ENCODE measurements at regions not wholly inside any gene's neighbourhood (a gene's known extent, or its start where the extent isn't known, plus 50 kb on each side); places are given as distances from the start of the nearest gene placed in this dataset.

DNA sequence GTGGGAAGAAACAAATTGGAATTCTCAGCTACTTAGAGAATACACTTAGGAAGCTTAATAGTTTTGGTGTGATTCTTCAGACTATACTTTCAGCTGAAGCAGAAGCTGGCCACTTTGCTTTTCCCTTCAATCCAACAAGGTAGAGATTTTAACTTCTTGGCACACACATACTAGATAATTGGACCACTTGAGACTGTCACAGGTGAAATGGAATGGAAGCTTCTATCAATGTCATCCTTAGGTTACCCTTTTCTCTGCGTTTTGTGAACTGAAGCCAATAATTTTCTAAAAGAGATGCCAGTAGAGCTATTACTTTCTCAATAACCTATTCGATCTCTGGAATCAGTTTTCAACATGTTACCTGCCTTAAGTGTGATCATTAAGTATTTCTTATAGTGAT, 405.3 kb downstream of the PCDH20 start:
- Mint-ChIP-seq H3K4me1 (ENCODE audit: low read depth) (no peaks in the 10 kb centered on the region), H3K27ac (no peak overlapping the region), H3K4me3 (no peak overlapping the region), H3K27me3 (no peaks in the 10 kb centered on the region), H3K9me3 (peaks cover 26% of the 10 kb centered on the region), H3K36me3 (ENCODE audit: low read depth) (no peaks in the 10 kb centered on the region)
- TF ChIP-seq, protein P1, sequence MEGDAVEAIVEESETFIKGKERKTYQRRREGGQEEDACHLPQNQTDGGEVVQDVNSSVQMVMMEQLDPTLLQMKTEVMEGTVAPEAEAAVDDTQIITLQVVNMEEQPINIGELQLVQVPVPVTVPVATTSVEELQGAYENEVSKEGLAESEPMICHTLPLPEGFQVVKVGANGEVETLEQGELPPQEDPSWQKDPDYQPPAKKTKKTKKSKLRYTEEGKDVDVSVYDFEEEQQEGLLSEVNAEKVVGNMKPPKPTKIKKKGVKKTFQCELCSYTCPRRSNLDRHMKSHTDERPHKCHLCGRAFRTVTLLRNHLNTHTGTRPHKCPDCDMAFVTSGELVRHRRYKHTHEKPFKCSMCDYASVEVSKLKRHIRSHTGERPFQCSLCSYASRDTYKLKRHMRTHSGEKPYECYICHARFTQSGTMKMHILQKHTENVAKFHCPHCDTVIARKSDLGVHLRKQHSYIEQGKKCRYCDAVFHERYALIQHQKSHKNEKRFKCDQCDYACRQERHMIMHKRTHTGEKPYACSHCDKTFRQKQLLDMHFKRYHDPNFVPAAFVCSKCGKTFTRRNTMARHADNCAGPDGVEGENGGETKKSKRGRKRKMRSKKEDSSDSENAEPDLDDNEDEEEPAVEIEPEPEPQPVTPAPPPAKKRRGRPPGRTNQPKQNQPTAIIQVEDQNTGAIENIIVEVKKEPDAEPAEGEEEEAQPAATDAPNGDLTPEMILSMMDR (IDR thresholded peaks at IDR 0.05), result no peak
- CTCF ChIA-PET, result no interaction called here
- intact Hi-C loops (cut with micrococcal nuclease), result no loop called here
- no peak for ATAC-seq
- no peak for DNase-seq
- POLR2A ChIA-PET, result no interaction called here

DNA sequence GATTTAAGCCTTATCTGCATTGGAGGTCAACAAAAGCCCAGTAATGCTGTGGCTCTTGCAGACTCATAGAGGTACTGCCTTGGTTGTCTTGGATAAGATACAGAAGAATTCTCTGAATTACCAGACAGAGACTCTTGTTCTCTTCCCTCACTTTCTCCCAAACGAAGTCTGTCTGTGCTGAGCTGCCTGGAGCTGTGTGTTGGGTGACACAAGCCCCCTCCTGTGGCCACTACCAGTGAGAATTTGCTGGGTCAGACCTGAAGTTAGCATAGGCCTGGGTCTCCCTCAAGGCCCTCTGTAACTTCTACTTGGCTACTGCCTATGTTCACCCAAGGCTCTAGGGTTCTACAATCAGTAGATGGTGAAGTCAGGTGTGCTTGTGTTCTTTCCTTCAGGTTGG, 413.0 kb downstream of the PCDH20 start:
- intact Hi-C loops (cut with micrococcal nuclease), result no loop called here
- CTCF ChIA-PET, result no interaction called here
- Mint-ChIP-seq H3K9me3 (peaks cover 25% of the 10 kb centered on the region), H3K27ac (no peak overlapping the region), H3K36me3 (ENCODE audit: low read depth) (no peaks in the 10 kb centered on the region), H3K4me3 (no peak overlapping the region), H3K27me3 (no peaks in the 10 kb centered on the region), H3K4me1 (ENCODE audit: low read depth) (no peaks in the 10 kb centered on the region)
- POLR2A ChIA-PET, result no interaction called here
- TF ChIP-seq, protein P1 (IDR thresholded peaks at IDR 0.05), result no peak
- no peak for DNase-seq
- no peak for ATAC-seq

DNA sequence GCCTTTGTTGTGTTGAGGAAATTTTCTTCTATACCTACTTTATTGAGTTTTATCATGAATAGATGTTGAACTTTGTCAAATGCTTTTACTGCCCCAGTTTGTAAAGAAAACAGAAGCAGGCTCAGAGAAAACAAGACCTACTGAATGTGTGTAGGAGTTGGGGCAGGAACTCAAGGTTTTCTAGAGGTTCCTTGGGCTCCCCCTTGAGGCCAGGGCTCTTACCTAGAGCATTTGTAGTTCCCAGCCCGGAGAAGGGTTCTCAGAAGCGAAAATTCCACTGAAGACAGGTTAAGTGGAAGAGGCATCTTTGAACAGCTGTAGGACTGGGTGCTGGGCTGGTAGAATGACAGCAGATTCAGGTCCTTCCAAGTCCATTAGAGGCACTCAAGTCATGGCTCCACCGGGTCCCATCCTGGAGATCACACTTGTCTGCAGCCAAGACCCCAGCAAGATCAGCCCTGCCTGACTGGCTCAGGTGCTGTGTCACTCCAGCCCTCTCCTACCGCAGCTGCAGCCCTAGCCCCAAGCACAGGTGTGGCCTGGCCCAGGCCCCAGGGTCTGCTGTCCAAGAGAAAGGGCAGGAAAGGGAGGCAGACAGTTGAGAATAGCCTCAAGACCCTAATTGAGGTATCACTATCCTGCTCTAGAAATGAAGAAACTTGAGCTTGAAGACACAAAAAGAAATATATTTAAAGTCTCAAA, 425.5 kb downstream of the PCDH20 start:
- Mint-ChIP-seq H3K27me3 (no peaks in the 10 kb centered on the region), H3K9me3 (peaks cover 3% of the 10 kb centered on the region), H3K36me3 (ENCODE audit: low read depth) (no peaks in the 10 kb centered on the region), H3K27ac (no peak overlapping the region), H3K4me1 (ENCODE audit: low read depth) (no peaks in the 10 kb centered on the region), H3K4me3 (no peak overlapping the region)
- intact Hi-C loops (cut with micrococcal nuclease), result no loop called here
- ChIA-PET POLR2A (no interaction called here), CTCF (no interaction called here)
- ATAC-seq, result no peak
- TF ChIP-seq, protein P1 (IDR thresholded peaks at IDR 0.05), result no peak
- DNase-seq, result peak; percentile 3

DNA sequence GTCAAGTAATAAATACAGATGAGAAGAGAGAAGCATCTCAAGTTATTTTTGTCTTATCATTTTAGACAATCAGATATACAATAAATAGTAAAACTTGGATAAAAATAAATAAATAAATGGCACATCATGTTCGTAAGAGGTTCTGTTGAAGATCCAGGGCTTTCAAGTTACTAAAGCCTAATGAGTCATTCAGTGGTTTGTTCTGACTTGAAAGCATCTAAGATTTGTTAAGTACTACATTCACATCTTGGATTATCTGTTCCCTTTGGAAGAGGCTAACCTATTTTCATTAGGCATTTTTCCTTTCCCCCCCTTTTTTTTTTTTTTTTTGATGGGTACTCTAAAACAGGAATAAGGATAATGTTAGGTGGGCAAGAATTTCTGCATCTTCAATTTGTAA, 429.3 kb downstream of the PCDH20 start:
- peaks cover 12% of the 10 kb centered on the region for H3K9me3 Mint-ChIP-seq
- CTCF ChIA-PET, result no interaction called here
- TF ChIP-seq, protein P1 (IDR thresholded peaks at IDR 0.05), result no peak
- intact Hi-C loops (cut with micrococcal nuclease), result no loop called here
- POLR2A ChIA-PET, result no interaction called here
- no peaks in the 10 kb centered on the region for H3K4me1 Mint-ChIP-seq (ENCODE audit: low read depth)
- no peaks in the 10 kb centered on the region for H3K27me3 Mint-ChIP-seq
- DNase-seq (no peak), ATAC-seq (no peak)
- H3K27ac Mint-ChIP-seq, result no peak overlapping the region
- no peaks in the 10 kb centered on the region for H3K36me3 Mint-ChIP-seq (ENCODE audit: low read depth)
- no peak overlapping the region for H3K4me3 Mint-ChIP-seq

DNA sequence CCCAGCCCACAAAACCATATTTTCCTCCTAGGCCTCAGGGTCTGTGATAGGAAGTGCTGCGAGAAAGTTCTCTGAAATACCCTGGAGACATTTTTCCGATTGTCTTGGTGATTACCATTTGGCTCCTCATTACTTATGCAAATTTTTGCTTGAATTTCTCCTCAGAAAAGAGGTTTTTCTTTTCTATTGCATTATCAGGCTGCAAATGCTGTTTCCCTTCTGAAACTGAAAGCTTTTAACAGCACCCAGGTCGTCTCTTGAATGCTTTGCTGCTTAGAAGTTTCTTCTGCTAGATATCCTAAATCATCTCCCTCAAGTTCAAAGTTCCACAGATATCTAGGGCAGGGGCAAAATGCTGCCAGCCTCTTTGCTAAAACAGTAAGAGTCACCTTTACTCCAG, 434.2 kb downstream of the PCDH20 start:
- POLR2A ChIA-PET, result no interaction called here
- Mint-ChIP-seq H3K36me3 (ENCODE audit: low read depth) (no peaks in the 10 kb centered on the region), H3K4me1 (ENCODE audit: low read depth) (no peaks in the 10 kb centered on the region), H3K9me3 (peaks cover 15% of the 10 kb centered on the region), H3K4me3 (no peak overlapping the region), H3K27me3 (no peaks in the 10 kb centered on the region), H3K27ac (no peak overlapping the region)
- intact Hi-C loops (cut with micrococcal nuclease), result no loop called here
- DNase-seq (no peak), ATAC-seq (no peak)
- CTCF ChIA-PET, result no interaction called here
- TF ChIP-seq, protein P1 (IDR thresholded peaks at IDR 0.05), result no peak
